Right ventricle myocardium superior (tissue), 1 donor: ENCODE measurements at regions not wholly inside any gene's neighbourhood (a gene's known extent, or its start where the extent isn't known, plus 50 kb on each side); places are given as distances from the start of the nearest gene placed in this dataset.
"Not testable (repeated sequence)": the region's sequence is repeated elsewhere in the genome, so short reads cannot be mapped to it uniquely, and the experiment has no call there.

Experiments
- ATAC-seq: fragments of 200-7000 bp; cut with Tn5 transposase; one replicate; pipeline ENCODE4 v1.9.1; 2020; ENCODE audit warnings: mild to moderate bottlenecking; ENCODE audit not compliant: poor library complexity
- DNase-seq: peaks from one replicate; pipeline ENCODE4 v3.0.0-alpha.2; 2020
- intact Hi-C: fragments of 100-400 bp; cut with DNase I; formaldehyde crosslinking; loops from one replicate; pipeline ENCODE4 v1.11.2; 2022
- donor health status: DM: no; HTN: yes; CAD: no; lungs with severe emphysema.

DNA sequence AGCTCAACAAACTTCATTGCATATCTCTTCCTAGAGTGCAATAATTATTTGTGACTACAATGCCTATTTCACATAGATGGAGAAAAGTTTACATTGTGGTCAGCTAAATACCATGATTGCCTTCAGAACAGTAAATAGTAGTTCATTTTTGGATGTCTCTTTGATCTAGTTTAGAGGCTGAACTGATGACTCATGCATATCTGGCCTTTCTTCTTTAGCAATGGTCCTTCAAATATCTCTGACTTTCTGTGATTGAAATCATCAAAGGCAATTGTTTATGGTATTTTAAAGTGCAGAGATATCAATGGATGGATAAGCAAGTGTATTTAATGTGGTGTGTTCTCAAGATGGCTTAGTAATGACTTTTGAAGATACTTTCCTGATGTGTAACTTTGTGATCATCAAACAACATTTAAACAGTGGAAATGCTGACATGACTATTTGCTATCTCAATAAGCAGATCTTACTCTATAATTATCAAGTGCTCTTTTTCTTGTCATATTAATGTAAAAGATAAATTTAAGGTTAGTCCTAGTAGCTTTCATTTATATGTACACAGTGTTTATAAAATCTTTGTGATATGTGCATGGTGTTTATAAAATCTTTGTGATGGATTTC lies 523.7 kb upstream of the SLC35B3 start:
- intact Hi-C loops = no loop called here
- no peak for ATAC-seq
- no peak for DNase-seq

DNA sequence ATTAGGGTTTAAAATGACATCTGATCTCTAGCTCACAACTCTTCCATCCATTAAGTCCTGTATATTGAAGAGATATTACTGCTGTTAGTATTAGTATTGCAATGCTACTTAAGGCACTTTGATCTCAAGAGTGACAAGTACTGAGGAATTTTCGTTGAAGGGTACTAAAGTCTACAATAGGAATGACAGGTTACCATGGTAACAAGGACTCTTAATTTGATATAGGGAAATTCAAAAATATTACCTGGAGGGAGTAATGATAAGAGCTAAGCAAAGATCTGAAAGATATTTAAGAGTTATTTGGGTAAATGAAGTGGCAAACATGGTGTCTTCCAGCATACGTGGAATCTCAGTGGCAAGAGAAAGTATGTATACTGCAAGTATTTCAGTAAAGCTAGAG lies 518.0 kb upstream of the SLC35B3 start:
- ATAC-seq (no peak), DNase-seq (no peak)
- intact Hi-C loops = no loop called here

DNA sequence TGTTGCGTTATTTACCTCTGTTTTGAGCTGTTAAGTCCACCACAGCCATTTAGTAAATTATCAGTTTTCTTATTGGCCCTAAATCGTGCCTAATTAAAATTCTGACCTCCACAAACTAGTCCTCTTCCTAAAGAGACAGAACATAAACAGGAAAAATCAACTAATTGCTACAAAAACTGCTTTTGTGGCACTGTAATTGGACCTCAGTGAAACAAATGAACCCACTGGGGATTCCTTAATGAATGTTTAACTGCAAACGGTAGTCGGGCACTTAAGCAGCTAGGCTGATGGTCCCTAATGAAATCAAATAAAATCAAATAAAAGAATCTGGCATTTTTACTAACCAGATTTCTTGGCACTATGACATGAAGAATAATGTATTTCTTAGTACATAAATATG lies 513.4 kb upstream of the SLC35B3 start:
- ATAC-seq = no peak
- intact Hi-C loops = no loop called here
- DNase-seq = no peak

DNA sequence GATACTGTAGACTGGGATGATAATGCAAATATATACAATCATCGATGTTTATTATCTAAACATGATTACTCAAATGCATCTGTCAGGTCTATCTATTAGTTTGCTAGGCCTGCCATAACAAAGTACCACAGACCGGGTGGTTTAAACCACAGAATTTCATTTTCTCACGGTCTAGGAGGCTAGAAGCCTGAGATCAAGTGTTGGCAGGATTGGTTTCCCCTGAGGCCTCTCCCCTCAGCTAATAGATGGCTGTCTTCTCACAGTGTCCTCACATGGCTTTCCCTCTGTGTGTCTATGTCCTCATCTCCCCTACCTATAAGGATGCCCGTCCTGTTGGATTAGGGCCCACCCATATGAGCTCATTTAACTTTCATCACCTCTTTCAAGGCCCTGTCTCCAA lies 512.6 kb upstream of the SLC35B3 start:
- DNase-seq = no peak
- ATAC-seq = no peak
- intact Hi-C loops = no loop called here

DNA sequence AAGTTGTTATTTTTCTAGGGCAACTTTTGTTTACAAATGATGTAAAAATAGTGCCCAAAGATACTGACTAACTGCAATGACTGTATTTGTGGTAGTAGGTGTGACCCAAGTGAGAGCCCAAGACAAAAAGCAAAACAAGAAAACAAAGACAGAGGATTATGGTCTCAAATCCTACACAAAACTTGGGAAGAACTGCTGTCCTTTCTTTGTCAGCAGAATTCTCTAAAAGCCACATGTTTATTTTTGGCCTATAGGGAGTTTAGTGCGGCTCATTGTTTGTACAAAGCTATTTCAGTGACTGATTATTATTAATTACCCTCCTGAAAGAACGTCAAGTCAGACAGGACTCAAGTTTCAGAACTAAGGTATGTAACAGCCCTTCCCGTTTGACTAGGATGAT lies 509.2 kb upstream of the SLC35B3 start:
- intact Hi-C loops = no loop called here
- DNase-seq = no peak
- no peak for ATAC-seq

DNA sequence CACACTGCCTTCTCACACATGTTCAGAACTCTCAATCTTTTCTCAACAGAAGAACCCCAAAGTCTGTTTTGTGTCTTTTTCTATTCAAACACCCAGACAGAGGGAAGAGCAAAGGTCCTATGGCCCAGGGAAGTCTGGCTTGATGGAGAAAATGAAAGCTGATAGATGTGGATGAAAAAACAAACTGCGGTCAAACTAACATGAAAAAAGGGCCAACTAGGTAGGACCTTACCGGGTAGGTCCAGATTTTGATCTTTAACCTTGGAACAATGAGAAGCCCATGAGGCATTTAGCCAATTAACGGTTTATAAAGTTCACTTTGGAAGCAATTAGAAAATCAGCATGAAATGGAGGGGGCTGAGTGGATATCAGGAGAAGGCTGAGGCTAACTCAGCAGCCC lies 507.7 kb upstream of the SLC35B3 start:
- intact Hi-C loops = no loop called here
- ATAC-seq (no peak), DNase-seq (no peak)

DNA sequence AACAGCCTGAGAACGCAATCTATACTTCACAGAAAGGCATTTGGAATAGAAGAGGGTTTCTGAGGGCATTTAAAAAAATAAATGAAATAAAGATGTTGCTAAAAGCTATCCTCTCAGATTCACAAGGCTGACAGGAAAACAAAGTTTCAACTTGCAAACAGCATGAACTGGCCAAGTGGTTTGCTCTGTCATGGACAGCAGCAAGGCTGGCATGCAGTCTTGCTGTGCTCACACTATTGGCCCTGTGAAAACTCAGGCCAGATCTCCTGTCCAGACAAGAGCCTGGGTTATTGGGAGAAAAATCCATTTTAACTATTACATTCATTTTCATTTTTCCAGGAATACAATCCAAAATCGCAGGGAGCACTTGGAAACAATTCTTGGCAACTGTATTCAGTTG lies 506.2 kb upstream of the SLC35B3 start:
- ATAC-seq (no peak), DNase-seq (no peak)
- intact Hi-C loops = no loop called here

DNA sequence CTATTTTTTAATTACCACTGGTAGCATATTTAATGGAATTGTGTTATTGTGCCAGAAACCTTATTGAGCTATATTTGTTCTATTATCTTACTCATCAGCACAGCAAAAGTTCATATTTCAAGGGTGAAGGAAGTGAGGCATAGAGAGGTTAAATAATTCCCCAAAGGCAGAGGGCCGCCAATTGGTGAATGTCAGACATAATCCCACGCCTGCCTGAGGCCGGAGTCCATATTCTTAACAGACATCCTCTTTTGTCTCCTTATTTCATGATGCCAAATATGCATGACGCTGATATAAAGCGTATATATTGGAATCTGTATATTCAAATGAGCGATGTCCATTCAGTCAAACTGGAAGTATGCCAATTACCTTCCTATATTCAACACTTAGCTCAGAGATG lies 505.0 kb upstream of the SLC35B3 start:
- intact Hi-C loops = no loop called here
- ATAC-seq (no peak), DNase-seq (no peak)

DNA sequence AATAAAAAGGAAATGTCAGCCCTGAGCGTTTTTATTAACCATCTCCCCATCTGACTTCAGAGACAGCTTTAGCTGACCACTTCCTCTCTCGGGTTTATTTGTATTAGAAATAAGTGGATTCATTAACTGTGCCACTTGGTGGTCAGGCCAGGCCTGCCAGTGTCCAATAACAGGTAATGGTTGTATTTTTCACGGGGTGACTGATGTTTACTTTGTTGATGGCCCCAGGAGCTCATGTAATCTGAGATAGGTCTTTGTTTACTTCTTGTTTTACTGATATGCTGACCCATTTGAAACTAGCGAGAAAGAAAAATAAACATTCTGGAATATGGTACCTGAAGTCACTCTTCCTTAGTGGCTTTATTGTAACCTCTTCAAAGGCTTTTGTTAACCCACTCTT lies 504.3 kb upstream of the SLC35B3 start:
- ATAC-seq (no peak), DNase-seq (no peak)
- intact Hi-C loops = no loop called here

DNA sequence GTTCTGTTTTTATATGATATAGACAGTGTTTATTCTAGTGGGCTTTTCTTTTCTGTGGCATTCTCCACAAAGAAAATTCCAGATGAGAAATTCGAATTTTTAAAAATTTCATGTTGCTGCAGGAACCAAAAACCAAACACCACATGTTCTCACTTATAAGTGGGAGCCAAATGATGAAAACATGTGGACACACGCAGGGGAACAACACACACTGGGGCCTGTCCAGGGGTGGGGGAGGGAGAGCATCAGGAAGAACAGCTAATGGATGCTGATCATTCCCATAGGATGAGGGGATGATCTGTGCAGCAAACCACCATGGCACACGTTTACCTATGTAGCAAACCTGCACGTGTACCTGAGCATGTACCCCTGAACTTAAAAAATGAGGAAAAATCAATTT lies 499.0 kb upstream of the SLC35B3 start:
- no peak for ATAC-seq
- DNase-seq = no peak
- intact Hi-C loops = no loop called here

DNA sequence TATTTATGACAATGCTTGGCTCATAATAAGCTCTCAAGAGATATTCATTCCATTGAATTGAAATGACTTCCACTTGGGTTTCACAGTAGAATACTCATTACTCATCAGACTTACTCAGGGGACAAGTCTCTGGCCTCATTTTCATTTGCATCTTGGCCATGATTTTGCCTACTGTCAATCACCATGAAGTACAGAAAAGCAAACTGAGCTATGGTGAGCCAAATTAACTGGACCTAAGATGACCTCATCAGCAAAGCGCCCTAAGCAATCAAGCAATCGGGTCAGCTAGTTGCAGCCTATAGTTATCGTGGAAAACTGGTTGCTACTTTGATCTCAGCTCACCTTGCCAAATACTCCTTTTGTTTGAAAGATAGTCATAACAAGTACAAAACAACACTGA lies 494.7 kb upstream of the SLC35B3 start:
- intact Hi-C loops = no loop called here
- ATAC-seq (no peak), DNase-seq (no peak)

DNA sequence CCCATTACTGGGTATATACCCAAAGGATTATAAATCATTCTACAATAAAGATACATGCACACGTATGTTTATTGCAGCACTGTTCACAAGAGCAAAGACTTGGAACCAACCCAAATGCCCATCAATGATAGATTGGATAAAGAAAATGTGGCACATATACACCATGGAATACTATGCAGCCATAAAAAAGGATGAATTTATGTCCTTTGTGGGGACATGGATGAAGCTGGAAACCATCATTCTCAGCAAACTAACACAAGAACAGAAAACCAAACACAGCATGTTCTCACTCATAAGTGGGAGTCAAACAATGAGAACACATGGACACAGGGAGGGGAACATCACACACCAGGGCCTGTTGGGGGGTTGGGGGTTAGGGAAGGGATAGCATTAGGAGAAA lies 484.9 kb upstream of the SLC35B3 start:
- intact Hi-C loops, DNase-seq, ATAC-seq: not testable (repeated sequence)

DNA sequence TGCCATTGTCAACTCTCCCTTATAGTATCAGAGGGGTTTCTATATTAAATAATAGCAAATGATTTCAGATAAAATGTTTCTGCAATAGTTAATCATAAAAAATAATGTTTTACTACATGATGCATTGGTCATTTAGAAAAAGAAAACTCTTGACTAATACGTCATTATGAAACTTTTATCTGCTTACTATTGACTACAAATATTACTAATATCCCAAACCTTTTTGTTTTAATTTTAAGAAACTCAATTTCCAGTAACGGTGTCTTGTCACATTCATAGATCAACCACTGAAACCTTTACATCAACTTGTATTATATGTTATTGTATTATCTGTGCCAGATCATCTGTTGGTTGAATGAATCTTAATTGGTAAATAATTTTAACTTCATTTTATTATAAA lies 482.9 kb upstream of the SLC35B3 start:
- ATAC-seq (no peak), DNase-seq (no peak)
- intact Hi-C loops = no loop called here

DNA sequence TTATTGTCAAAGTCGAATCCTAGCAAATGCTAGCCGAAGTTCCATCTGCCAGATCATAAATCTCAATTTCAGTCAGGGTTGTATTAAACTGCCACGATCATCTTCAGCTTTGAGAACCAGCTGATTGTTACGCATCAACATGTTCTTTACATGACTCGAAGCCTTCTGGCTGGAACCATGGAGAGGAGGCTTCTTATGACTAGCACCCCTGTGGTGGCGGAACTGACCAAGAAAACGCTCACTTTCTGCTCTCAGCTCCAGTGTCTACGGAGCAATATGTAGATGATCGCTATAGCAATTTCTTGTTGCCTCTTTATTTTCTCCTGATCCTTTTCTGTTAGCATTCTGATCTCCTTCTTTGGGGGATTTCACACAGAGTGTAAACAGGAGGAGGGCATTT lies 479.4 kb upstream of the SLC35B3 start:
- ATAC-seq (no peak), DNase-seq (no peak)

DNA sequence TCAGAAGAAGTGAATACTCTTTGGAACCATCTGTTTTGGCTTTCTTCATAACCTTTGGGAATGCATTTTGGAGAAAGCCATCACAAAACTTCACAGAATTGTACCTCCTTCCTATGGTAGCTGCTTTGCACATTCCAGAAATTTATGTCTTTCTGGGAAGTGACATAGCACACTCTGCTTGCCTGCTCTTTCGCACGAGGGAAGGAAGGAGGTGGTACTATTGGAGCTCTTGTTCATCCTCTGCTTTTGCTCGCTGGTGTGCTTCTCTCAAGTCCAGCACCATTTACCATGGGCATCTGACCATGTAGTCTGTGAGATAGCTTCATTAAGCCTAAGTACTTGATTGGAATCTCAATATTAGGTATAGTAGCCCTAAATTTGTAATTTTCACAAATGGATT lies 473.3 kb upstream of the SLC35B3 start:
- ATAC-seq (no peak), DNase-seq (no peak)
- intact Hi-C loops = no loop called here

More for the DNA sequence above, 479.4 kb upstream of the SLC35B3 start:
- intact Hi-C loops = no loop called here

DNA sequence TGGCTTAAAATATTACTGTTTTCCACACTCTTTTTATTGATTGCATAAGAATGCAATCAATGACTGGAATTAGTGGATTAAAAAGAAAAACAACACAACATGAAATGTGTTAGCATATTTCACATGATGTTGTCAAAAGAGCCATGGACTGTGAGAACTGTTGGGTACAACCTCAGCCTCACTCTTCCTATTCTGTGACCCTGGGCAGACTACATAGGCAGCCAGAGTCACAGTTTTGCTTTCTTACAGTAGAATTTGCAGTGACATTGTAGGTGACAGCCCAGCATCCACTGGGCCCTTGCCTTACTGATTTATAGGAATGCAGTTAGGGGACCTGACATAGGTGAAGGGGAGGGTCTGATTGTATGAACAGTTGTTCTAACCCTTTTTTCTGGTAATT lies 471.4 kb upstream of the SLC35B3 start:
- intact Hi-C loops = no loop called here
- no peak for ATAC-seq
- DNase-seq = no peak

DNA sequence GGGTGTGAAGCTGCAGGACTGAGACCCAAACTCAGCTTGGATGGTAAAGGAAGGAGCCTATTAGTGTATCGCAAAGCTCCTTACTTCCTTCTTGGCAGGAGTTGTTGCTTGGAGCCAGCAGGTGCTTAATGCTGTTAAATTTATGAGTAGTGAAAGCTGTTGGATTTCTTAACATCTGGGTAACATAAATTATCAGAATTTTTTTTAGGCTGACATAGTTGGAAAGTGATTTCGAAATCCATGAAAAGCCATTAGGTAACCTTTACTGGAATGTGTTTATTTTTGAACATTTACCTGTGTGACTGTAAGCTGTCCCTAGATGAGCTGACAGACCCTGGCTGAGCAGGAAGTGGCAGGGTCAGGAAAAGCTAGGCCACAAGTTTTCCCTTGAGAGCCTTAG lies 470.4 kb upstream of the SLC35B3 start:
- intact Hi-C loops = no loop called here
- no peak for DNase-seq
- no peak for ATAC-seq

DNA sequence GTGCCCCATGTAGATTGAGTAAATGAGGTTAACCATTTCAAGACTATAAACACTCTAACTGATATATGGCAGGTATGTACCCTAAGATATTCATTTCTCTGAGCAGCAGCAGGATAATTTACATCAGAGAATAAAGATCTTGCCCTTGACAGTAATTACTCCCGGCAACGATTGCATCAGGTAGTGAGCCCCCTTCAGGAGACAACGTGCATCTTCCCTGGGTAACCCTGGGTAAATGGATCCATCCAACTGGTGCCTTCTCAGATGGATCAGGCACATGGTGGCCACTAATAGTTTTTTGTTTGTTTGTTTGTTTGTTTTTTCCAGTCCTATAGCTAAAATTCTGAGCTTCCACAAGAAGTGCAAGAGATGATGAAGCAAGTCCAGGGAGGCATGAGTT lies 469.4 kb upstream of the SLC35B3 start:
- intact Hi-C loops = no loop called here
- no peak for ATAC-seq
- DNase-seq = no peak

DNA sequence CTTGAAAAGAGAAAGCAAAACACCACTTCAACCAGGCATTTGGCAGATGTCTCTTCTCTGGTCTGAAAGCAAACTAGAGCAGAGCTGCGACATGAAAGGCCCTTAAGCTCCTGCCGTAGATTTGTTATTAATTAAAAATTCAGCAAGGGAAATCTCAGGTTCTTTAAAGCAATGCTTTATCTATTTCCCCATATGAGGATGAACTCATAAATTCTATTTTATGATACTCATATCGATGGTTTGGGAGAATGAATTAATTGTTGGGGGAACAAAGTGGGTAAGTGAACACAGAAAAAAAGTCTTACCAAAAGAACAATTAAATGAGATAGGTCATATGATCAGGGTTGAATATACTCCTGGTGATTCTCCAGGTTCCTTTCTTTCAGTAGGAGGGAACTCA lies 464.7 kb upstream of the SLC35B3 start:
- intact Hi-C loops = no loop called here
- DNase-seq (no peak), ATAC-seq (no peak)

DNA sequence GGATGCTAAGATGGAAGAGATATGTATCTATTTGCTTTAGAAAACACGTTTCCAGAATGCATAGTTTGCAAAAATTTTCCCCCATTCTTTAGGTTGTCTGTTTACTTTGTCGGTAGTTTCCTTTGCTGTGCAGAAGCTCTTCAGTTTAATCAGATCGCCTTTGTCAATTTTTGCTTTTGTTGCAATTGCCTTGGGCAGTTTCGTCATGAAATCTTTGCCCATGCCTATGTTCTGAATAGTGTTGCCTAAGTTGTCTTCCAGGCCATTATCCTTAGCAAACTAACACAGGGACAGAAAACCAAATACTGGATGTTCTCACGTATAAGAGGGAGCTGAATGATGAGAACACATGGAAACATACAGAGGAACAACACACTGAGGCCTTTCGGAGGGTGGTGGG lies 454.2 kb upstream of the SLC35B3 start:
- no peak for DNase-seq
- intact Hi-C loops = no loop called here
- ATAC-seq = no peak

DNA sequence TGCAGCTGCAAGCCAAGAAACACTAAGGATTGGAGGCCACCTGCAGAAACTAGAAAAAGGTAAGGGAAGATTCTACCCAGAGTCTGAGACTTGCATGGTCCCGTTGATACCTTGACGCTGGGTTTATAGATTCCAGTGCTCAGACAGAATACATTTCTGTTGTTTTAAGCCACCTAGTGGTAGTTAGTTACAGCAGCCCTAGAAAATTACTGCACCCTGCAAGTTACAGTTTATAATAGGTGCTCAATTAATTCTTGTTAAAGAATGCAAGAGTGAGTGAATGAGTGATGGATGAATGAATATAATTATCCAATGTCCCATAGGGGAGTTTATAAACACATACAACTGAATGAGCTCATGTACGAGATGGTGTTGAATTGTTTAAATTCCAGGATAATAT lies 453.1 kb upstream of the SLC35B3 start:
- ATAC-seq = no peak

DNA sequence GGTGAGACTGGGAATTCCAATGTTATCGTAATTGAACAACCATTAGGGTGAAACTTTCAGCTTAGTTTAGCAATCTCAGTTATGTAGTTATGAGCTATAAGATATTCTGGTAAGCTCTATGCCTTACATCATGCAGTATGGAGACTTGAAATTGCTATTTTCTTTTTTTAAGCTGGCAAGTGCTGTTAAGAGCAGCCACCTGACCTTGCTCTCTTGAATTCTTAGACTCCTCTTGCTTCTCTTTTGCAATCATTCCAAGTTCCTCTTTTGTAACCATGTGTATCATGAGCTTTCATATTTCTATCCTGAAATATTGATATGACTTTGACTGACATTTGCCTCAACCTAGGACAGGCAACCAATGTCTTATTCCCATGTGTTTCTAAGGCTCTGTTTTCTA lies 446.3 kb upstream of the SLC35B3 start:
- ATAC-seq (no peak), DNase-seq (no peak)
- intact Hi-C loops = no loop called here

More for the DNA sequence above, 453.1 kb upstream of the SLC35B3 start:
- intact Hi-C loops = no loop called here
- no peak for DNase-seq
